Activated CD4-positive, alpha-beta T cell treated with anti-CD3 and anti-CD28 coated beads, Interleukin-2, amount 10 ng/mL, durations not matched to agents 24 days and 14 days (primary cell): ENCODE measurements at regions not wholly inside any gene's neighbourhood (a gene's known extent, or its start where the extent isn't known, plus 50 kb on each side); places are given as distances from the start of the nearest gene placed in this dataset.
"Not testable (repeated sequence)": the region's sequence is repeated elsewhere in the genome, so short reads cannot be mapped to it uniquely, and the experiment has no call there.

Source experiments
- DNase-seq: peaks from one replicate; pipeline ENCODE4 v3.0.0; 2022
- H3K27ac Mint-ChIP-seq: one replicate; pipeline ENCODE4 v1.8.0; 2022; ENCODE audit warnings: mild to moderate bottlenecking, mixed read lengths
- H3K27me3 Mint-ChIP-seq: one replicate; pipeline ENCODE4 v1.8.0; 2022; ENCODE audit warnings: mixed read lengths
- H3K36me3 Mint-ChIP-seq: one replicate; pipeline ENCODE4 v1.8.0; 2022; ENCODE audit warnings: low read depth, mild to moderate bottlenecking, mixed read lengths
- H3K4me1 Mint-ChIP-seq: one replicate; pipeline ENCODE4 v1.8.0; 2021; ENCODE audit warnings: mixed read lengths
- H3K4me3 Mint-ChIP-seq: one replicate; pipeline ENCODE4 v1.8.0; 2022; ENCODE audit warnings: mild to moderate bottlenecking, moderate library complexity, mixed read lengths
- H3K9me3 Mint-ChIP-seq: one replicate; pipeline ENCODE4 v1.8.0; 2021; ENCODE audit warnings: mixed read lengths
- intact Hi-C: fragments of 100-400 bp; cut with micrococcal nuclease; formaldehyde crosslinking; loops from one replicate; pipeline ENCODE4 v1.15.1; 2023

- Mint-ChIP-seq H3K36me3 (no peaks in the 10 kb centered on the region), H3K27ac (no peak overlapping the region), H3K27me3 (no peaks in the 10 kb centered on the region), H3K9me3 (no peaks in the 10 kb centered on the region), H3K4me3 (no peak overlapping the region), H3K4me1 (no peaks in the 10 kb centered on the region)
- intact Hi-C loops = no loop called here
- DNase-seq = no peak
These were observed 354.8 kb upstream of the NFIA start for GRCh38 chr1:60727552-60727951.

DNA sequence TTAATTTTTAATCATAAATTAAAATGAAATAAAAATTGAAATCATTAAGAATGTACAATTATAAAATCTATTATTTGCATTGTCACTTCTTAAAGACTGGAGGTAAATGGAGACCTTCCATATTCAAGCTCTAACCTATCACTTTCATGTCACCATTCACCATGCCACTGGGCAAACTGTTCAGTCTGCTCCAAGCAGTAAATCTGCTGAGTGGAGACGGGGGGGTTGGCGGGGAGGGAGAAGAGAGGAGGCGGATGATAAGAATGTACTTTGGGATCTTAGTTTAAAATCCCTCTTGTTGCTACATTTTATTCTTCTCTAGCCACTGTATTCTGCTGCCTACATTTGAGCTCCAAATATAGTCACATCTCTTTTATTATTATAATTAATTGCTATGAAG, 365.9 kb upstream of the NFIA start:
- Mint-ChIP-seq H3K27me3 (no peaks in the 10 kb centered on the region), H3K9me3 (no peaks in the 10 kb centered on the region), H3K27ac (no peak overlapping the region), H3K4me1 (no peaks in the 10 kb centered on the region), H3K36me3 (no peaks in the 10 kb centered on the region), H3K4me3 (no peak overlapping the region)
- no peak for DNase-seq
- intact Hi-C loops = no loop called here

DNA sequence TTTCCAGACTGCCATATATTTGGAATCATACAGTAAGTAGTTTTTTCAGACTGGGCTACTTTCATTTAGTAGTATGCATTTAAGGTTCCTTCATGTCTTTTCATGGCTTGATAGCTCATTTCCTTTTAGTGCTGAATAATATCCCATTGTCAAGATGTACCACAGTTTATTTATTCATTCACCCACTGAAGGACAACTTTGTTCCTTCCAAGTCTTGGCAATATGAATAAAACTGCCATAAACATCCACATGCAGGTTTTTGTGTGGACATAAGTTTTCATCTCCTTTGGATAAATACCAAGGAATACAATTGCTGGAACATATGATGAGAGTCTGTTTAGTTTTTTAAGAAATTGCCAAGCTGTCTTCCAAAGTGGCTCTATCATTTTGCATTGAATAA, 366.4 kb upstream of the NFIA start:
- H3K27ac Mint-ChIP-seq = no peak overlapping the region
- no peaks in the 10 kb centered on the region for H3K36me3 Mint-ChIP-seq
- no peaks in the 10 kb centered on the region for H3K27me3 Mint-ChIP-seq
- no peak for DNase-seq
- H3K4me3 Mint-ChIP-seq = no peak overlapping the region
- intact Hi-C loops = no loop called here
- H3K4me1 Mint-ChIP-seq = no peaks in the 10 kb centered on the region
- no peaks in the 10 kb centered on the region for H3K9me3 Mint-ChIP-seq

DNA sequence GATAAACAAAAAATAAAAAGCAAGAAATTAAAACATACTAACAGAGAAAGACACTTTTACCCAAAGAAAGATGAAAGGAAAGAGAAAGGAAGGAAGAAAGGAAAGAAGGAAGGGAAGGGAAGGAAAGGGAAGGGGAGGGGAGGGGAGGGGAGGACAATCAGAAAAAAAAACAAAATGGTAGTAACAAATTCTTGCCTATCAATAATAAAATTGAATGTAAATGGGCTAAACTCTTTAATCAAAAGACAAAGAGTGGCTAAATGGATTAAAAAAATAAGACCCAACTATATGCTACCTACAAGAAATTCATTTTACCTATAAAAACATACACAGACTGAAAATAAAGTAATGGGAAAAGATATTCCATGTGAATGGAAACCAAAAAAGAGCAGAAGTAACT, 372.9 kb upstream of the NFIA start:
- Mint-ChIP-seq H3K9me3 (no peaks in the 10 kb centered on the region), H3K4me1 (no peaks in the 10 kb centered on the region), H3K36me3 (no peaks in the 10 kb centered on the region), H3K27ac (no peak overlapping the region), H3K4me3 (no peak overlapping the region), H3K27me3 (no peaks in the 10 kb centered on the region)
- DNase-seq = no peak
- intact Hi-C loops = no loop called here

DNA sequence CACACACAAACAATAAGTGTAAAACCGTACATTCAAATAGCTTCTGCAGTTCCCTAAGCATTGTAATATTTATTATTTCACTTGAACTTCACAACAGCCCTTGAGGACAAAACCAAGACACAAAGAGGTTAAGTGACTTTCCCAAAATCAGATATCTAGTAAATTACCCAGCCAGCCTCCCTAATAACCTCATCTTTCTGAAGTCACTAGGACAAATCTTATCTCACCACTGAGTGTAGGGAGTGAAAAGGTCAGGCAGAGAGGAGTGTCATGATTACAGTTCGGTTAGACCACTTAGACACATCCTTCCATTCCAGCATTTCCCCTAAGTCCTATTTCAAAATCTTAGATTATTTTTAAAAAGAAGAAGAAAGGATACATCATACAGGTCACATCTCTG, 377.3 kb upstream of the NFIA start:
- no peak for DNase-seq
- H3K27ac Mint-ChIP-seq = no peak overlapping the region
- H3K27me3 Mint-ChIP-seq = no peaks in the 10 kb centered on the region
- no peaks in the 10 kb centered on the region for H3K9me3 Mint-ChIP-seq
- H3K4me3 Mint-ChIP-seq = no peak overlapping the region
- no peaks in the 10 kb centered on the region for H3K4me1 Mint-ChIP-seq
- H3K36me3 Mint-ChIP-seq = no peaks in the 10 kb centered on the region
- intact Hi-C loops = no loop called here

- Mint-ChIP-seq H3K27me3 (no peaks in the 10 kb centered on the region), H3K36me3 (no peaks in the 10 kb centered on the region), H3K4me1 (no peaks in the 10 kb centered on the region), H3K9me3 (no peaks in the 10 kb centered on the region), H3K4me3 (no peak overlapping the region), H3K27ac (no peak overlapping the region)
- intact Hi-C loops = no loop called here
- DNase-seq = no peak
These were observed 379.2 kb upstream of the NFIA start for GRCh38 chr1:60703155-60703554.

DNA sequence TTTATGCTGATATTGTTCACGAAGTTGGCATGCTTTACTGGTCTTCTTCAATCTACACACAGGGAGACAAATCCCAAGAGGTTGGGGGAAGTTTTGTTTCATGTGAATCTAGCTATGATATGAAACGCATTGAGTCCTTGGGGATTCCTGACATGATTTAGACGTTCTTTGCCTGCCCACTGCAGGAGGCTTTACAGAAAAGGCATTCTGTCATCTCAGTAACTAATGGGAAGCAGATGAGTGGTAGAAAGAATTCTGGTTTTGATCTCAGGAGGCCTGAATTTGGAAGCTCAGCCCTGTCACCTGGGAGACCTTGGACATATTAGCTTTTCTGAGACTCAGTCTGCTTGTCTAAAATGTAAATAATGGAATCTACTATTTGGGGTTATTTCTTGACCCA, 383.0 kb upstream of the NFIA start:
- Mint-ChIP-seq H3K27ac (no peak overlapping the region), H3K9me3 (no peaks in the 10 kb centered on the region), H3K27me3 (no peaks in the 10 kb centered on the region), H3K36me3 (no peaks in the 10 kb centered on the region), H3K4me1 (no peaks in the 10 kb centered on the region), H3K4me3 (no peak overlapping the region)
- no peak for DNase-seq
- intact Hi-C loops = no loop called here

- H3K4me1 Mint-ChIP-seq = no peaks in the 10 kb centered on the region
These were observed 385.0 kb upstream of the NFIA start for GRCh38 chr1:60697204-60697994.

GRCh38 chr1:60696512-60696911, 385.8 kb upstream of the NFIA start:
- Mint-ChIP-seq H3K36me3 (no peaks in the 10 kb centered on the region), H3K27ac (no peak overlapping the region), H3K4me1 (no peaks in the 10 kb centered on the region), H3K9me3 (no peaks in the 10 kb centered on the region), H3K27me3 (no peaks in the 10 kb centered on the region), H3K4me3 (no peak overlapping the region)
- intact Hi-C loops = no loop called here
- DNase-seq = no peak

More at GRCh38 chr1:60697204-60697994, 385.0 kb upstream of the NFIA start:
- intact Hi-C loops = no loop called here
- Mint-ChIP-seq H3K27me3 (no peaks in the 10 kb centered on the region), H3K9me3 (no peaks in the 10 kb centered on the region), H3K27ac (no peak overlapping the region), H3K4me3 (no peak overlapping the region), H3K36me3 (no peaks in the 10 kb centered on the region)
- DNase-seq = no peak

DNA sequence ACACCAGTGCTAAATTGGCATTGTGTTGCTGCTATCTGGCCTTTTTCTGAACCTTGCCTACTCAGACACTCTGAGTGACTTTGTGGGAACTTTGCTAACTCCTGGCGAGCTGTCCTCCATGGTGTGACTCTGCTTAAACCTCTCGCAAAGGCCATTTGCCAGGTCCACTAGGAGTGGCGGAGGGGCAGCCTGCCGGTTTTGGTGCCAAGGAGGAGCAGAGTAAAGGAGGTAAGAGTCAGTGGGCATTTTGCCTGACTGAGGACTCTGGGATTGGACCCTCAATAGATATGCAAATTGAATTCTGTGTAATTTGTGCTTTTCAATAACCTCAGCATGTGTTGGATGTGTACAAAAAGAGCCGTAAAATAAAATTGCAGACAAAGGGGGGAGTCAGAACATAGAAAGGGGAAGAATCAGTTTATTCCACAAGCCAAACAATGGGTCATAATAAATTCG, 386.6 kb upstream of the NFIA start:
- Mint-ChIP-seq H3K27ac (no peak overlapping the region), H3K4me3 (no peak overlapping the region), H3K36me3 (no peaks in the 10 kb centered on the region), H3K9me3 (no peaks in the 10 kb centered on the region), H3K4me1 (no peaks in the 10 kb centered on the region), H3K27me3 (no peaks in the 10 kb centered on the region)
- intact Hi-C loops = no loop called here
- no peak for DNase-seq

DNA sequence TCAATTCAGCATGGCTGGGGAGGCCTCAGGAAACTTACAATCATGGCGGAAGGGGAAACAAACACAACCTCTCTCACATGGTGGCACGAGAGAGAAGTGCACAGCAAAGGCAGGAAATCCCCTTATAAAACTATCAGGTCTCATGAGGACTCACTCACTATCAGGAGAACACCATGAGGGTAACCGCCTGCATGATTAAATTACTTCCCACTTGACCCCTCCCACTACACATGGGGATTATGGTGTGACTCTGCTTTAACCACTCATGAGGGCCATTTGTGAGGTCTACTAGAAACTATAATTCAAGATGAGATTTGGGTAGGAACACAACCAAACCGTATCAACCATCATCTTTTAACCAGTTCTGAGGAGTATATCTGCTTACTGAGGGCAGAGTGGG, 387.4 kb upstream of the NFIA start:
- no peaks in the 10 kb centered on the region for H3K27me3 Mint-ChIP-seq
- no peaks in the 10 kb centered on the region for H3K9me3 Mint-ChIP-seq
- H3K4me1 Mint-ChIP-seq = no peaks in the 10 kb centered on the region
- no peak overlapping the region for H3K27ac Mint-ChIP-seq
- intact Hi-C loops = no loop called here
- no peak for DNase-seq
- no peak overlapping the region for H3K4me3 Mint-ChIP-seq
- H3K36me3 Mint-ChIP-seq = no peaks in the 10 kb centered on the region

DNA sequence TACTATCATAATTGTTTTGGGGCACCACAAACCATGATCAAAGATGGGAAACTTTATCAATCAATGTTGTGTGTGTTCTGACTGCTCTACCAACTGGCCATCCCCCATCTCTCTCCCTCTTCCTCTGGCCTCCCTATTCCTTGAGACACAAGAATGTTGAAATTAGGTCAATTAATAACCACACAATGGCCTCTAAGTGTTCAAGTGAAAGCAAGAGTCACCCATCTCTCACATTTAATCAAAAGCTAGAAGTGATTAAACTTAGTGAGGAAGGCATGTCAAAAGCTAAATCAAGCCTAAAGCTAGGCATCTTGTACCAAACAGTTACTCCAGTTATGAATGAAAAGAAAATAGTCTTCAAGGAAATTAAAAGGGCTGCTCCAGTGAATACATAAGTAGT, 390.3 kb upstream of the NFIA start:
- no peak overlapping the region for H3K4me3 Mint-ChIP-seq
- intact Hi-C loops = no loop called here
- H3K9me3 Mint-ChIP-seq = peaks cover 5% of the 10 kb centered on the region
- H3K27me3 Mint-ChIP-seq = no peaks in the 10 kb centered on the region
- H3K36me3 Mint-ChIP-seq = no peaks in the 10 kb centered on the region
- H3K4me1 Mint-ChIP-seq = no peaks in the 10 kb centered on the region
- DNase-seq = no peak
- no peak overlapping the region for H3K27ac Mint-ChIP-seq

GRCh38 chr1:60688221-60688620, 394.1 kb upstream of the NFIA start:
- H3K9me3 Mint-ChIP-seq, H3K27ac Mint-ChIP-seq, H3K4me1 Mint-ChIP-seq, H3K4me3 Mint-ChIP-seq, H3K36me3 Mint-ChIP-seq, intact Hi-C loops, DNase-seq, H3K27me3 Mint-ChIP-seq: not testable (repeated sequence)

- intact Hi-C loops = no loop called here
- Mint-ChIP-seq H3K4me3 (no peak overlapping the region), H3K27ac (no peak overlapping the region), H3K4me1 (no peaks in the 10 kb centered on the region), H3K36me3 (no peaks in the 10 kb centered on the region), H3K27me3 (no peaks in the 10 kb centered on the region), H3K9me3 (no peaks in the 10 kb centered on the region)
- no peak for DNase-seq
These were observed 401.1 kb upstream of the NFIA start for GRCh38 chr1:60681095-60681860.
